ENCODE measurements at regions not wholly inside any gene's neighbourhood (a gene's known extent, or its start where the extent isn't known, plus 50 kb on each side); places are given as distances from the start of the nearest gene placed in this dataset.

GRCh38 chr10:88213065-88213605 is 349.7 kb downstream of the PTEN start:
- no peak for DNase-seq

GRCh38 chr10:88216976-88217375 is 353.6 kb downstream of the PTEN start:
- no peak for DNase-seq

- DNase-seq, result no peak
Measured at GRCh38 chr10:88218362-88218761, 354.9 kb downstream of the PTEN start.

GRCh38 chr10:88219753-88220152 is 356.3 kb downstream of the PTEN start:
- DNase-seq, result no peak

- DNase-seq, result no peak
Measured at GRCh38 chr10:88221010-88221973, 357.9 kb downstream of the PTEN start.

GRCh38 chr10:88222881-88223280 is 359.5 kb downstream of the PTEN start:
- no peak for DNase-seq
